HUES64 (cell line): ENCODE measurements at regions not wholly inside any gene's neighbourhood (a gene's known extent, or its start where the extent isn't known, plus 50 kb on each side); places are given as distances from the start of the nearest gene placed in this dataset.
"Not testable (repeated sequence)": the region's sequence is repeated elsewhere in the genome, so short reads cannot be mapped to it uniquely, and the experiment has no call there.

Experiments
- H3K27ac ChIP-seq: 2 replicates; pipeline ENCODE4 v1.7.0; 2013; ENCODE audit warnings: low read depth, low read length, inconsistent platforms
- H3K27me3 ChIP-seq: 2 replicates; pipeline ENCODE4 v1.6.1; 2013; ENCODE audit warnings: mild to moderate bottlenecking, low read length; ENCODE audit not compliant: insufficient read depth
- H3K36me3 ChIP-seq: 2 replicates; pipeline ENCODE4 v1.6.1; 2013; ENCODE audit warnings: mild to moderate bottlenecking, low read length; ENCODE audit not compliant: insufficient read depth
- H3K4me1 ChIP-seq: 2 replicates; pipeline ENCODE4 v1.6.1; 2013; ENCODE audit warnings: mild to moderate bottlenecking, low read length, moderate library complexity; ENCODE audit not compliant: insufficient read depth
- H3K4me3 ChIP-seq: 2 replicates; pipeline ENCODE4 v1.5.1; 2013; ENCODE audit warnings: mild to moderate bottlenecking, low read length, moderate library complexity
- H3K9ac ChIP-seq: 2 replicates; pipeline ENCODE4 v1.6.1; 2013; ENCODE audit warnings: mild to moderate bottlenecking, low read depth, low read length
- H3K9me3 ChIP-seq: 2 replicates; pipeline ENCODE4 v1.6.1; 2013; ENCODE audit warnings: low read depth, low read length; ENCODE audit not compliant: insufficient read depth
- WGBS: fragments of 150-250, 120-280 bp; methylation state at CpG from one replicate; pipeline ENCODE4 v1.1.7; 2013; ENCODE audit warnings: missing lambda C conversion rate; 5-methylcytosine and 5-hydroxymethylcytosine counted together

GRCh38 chr20:55538261-55538908 is 466.9 kb downstream of the CBLN4 start:
- no peaks in the 10 kb centered on the region for H3K4me1 ChIP-seq
- H3K9ac ChIP-seq: no peak overlapping the region
- H3K9me3 ChIP-seq: 0 out of 2 replicates have a peak, but pooled peaks cover 9% of the 10 kb centered on the region
- no peaks in the 10 kb centered on the region for H3K36me3 ChIP-seq
- H3K27me3 ChIP-seq: no peaks in the 10 kb centered on the region
- H3K27ac ChIP-seq: no peak overlapping the region
- WGBS: 80% methylated on average over 1 of the region's 1 CpG
- no peak overlapping the region for H3K4me3 ChIP-seq

- Histone ChIP-seq H3K36me3 (no peaks in the 10 kb centered on the region), H3K27ac (no peak overlapping the region), H3K9me3 (peaks cover 26% of the 10 kb centered on the region; the same call in 1 of the 2 replicates), H3K9ac (no peak overlapping the region), H3K4me1 (no peaks in the 10 kb centered on the region), H3K4me3 (no peak overlapping the region), H3K27me3 (no peaks in the 10 kb centered on the region)
- 71% methylated on average over 6 of the region's 7 CpGs for WGBS
Measured at GRCh38 chr20:55535366-55535765, 470.0 kb downstream of the CBLN4 start.

GRCh38 chr20:55533632-55534031 is 471.7 kb downstream of the CBLN4 start:
- WGBS: 87% methylated on average over 3 of the region's 3 CpGs
- Histone ChIP-seq H3K4me1 (peaks cover 3% of the 10 kb centered on the region), H3K27ac (no peak overlapping the region), H3K36me3 (no peaks in the 10 kb centered on the region), H3K9me3 (peaks cover 22% of the 10 kb centered on the region; the same call in 1 of the 2 replicates), H3K9ac (no peak overlapping the region), H3K4me3 (no peak overlapping the region), H3K27me3 (no peaks in the 10 kb centered on the region)

- peaks cover 24% of the 10 kb centered on the region; the same call in 1 of the 2 replicates for H3K9me3 ChIP-seq
- H3K36me3 ChIP-seq: no peaks in the 10 kb centered on the region
- H3K9ac ChIP-seq: no peak overlapping the region
- no peak overlapping the region for H3K4me3 ChIP-seq
- 73% methylated on average over 3 of the region's 3 CpGs for WGBS
- H3K27me3 ChIP-seq: no peaks in the 10 kb centered on the region
- H3K27ac ChIP-seq: no peak overlapping the region
- H3K4me1 ChIP-seq: peaks cover 11% of the 10 kb centered on the region
Measured at GRCh38 chr20:55530763-55531162, 474.6 kb downstream of the CBLN4 start.

- H3K27me3 ChIP-seq: no peaks in the 10 kb centered on the region
- no peak overlapping the region for H3K27ac ChIP-seq
- 55% methylated on average over 2 of the region's 3 CpGs for WGBS
- H3K4me1 ChIP-seq: peaks cover 11% of the 10 kb centered on the region
- H3K9ac ChIP-seq: no peak overlapping the region
- no peak overlapping the region for H3K4me3 ChIP-seq
- peaks cover 25% of the 10 kb centered on the region; the same call in 1 of the 2 replicates for H3K9me3 ChIP-seq
- no peaks in the 10 kb centered on the region for H3K36me3 ChIP-seq
Measured at GRCh38 chr20:55528482-55528881, 476.8 kb downstream of the CBLN4 start.

GRCh38 chr20:55522296-55522815 is 483.0 kb downstream of the CBLN4 start:
- 86% methylated on average over 4 of the region's 4 CpGs for WGBS

GRCh38 chr20:55517584-55517983 is 487.7 kb downstream of the CBLN4 start:
- peaks cover 17% of the 10 kb centered on the region; the same call in 1 of the 2 replicates for H3K4me1 ChIP-seq
- H3K4me3 ChIP-seq, H3K27me3 ChIP-seq, H3K27ac ChIP-seq, H3K36me3 ChIP-seq, H3K9ac ChIP-seq: not testable (repeated sequence)
- peaks cover 25% of the 10 kb centered on the region for H3K9me3 ChIP-seq

More at GRCh38 chr20:55522296-55522815, 483.0 kb downstream of the CBLN4 start:
- no peaks in the 10 kb centered on the region for H3K27me3 ChIP-seq
- H3K4me3 ChIP-seq: no peak overlapping the region
- H3K27ac ChIP-seq: no peak overlapping the region
- no peaks in the 10 kb centered on the region for H3K4me1 ChIP-seq
- H3K9ac ChIP-seq: no peak overlapping the region
- peaks cover 25% of the 10 kb centered on the region for H3K9me3 ChIP-seq
- H3K36me3 ChIP-seq: no peaks in the 10 kb centered on the region

- Histone ChIP-seq H3K36me3 (no peaks in the 10 kb centered on the region), H3K4me3 (no peak overlapping the region), H3K27me3 (no peaks in the 10 kb centered on the region), H3K9ac (no peak overlapping the region), H3K4me1 (peaks cover 17% of the 10 kb centered on the region; the same call in 1 of the 2 replicates), H3K9me3 (peaks cover 15% of the 10 kb centered on the region; the same call in 1 of the 2 replicates), H3K27ac (no peak overlapping the region)
- WGBS: 69% methylated on average over 3 of the region's 3 CpGs
Measured at GRCh38 chr20:55515832-55516231, 489.5 kb downstream of the CBLN4 start.

- H3K9ac ChIP-seq: no peak overlapping the region
- H3K4me3 ChIP-seq: no peak overlapping the region
- H3K36me3 ChIP-seq: no peaks in the 10 kb centered on the region
- no peaks in the 10 kb centered on the region for H3K27me3 ChIP-seq
- 90% methylated on average over 2 of the region's 2 CpGs for WGBS
- H3K4me1 ChIP-seq: peaks cover 17% of the 10 kb centered on the region; the same call in 1 of the 2 replicates
- peaks cover 18% of the 10 kb centered on the region; the same call in 1 of the 2 replicates for H3K9me3 ChIP-seq
- H3K27ac ChIP-seq: no peak overlapping the region
Measured at GRCh38 chr20:55514531-55514930, 490.8 kb downstream of the CBLN4 start.

- no peak overlapping the region for H3K9ac ChIP-seq
- 91% methylated on average over 4 of the region's 4 CpGs for WGBS
- no peaks in the 10 kb centered on the region for H3K36me3 ChIP-seq
- no peak overlapping the region for H3K27ac ChIP-seq
- no peaks in the 10 kb centered on the region for H3K27me3 ChIP-seq
- H3K4me3 ChIP-seq: no peak overlapping the region
- H3K9me3 ChIP-seq: peaks cover 14% of the 10 kb centered on the region; the same call in 1 of the 2 replicates
- H3K4me1 ChIP-seq: peaks cover 17% of the 10 kb centered on the region; the same call in 1 of the 2 replicates
Measured at GRCh38 chr20:55513954-55514353, 491.4 kb downstream of the CBLN4 start.

GRCh38 chr20:55500130-55500529 is 505.2 kb downstream of the CBLN4 start:
- no peaks in the 10 kb centered on the region for H3K27me3 ChIP-seq
- H3K36me3 ChIP-seq: no peaks in the 10 kb centered on the region
- no peak overlapping the region for H3K4me3 ChIP-seq
- no peak overlapping the region for H3K9ac ChIP-seq
- peaks cover 11% of the 10 kb centered on the region; the same call in 1 of the 2 replicates for H3K9me3 ChIP-seq
- 85% methylated on average over 4 of the region's 4 CpGs for WGBS
- no peaks in the 10 kb centered on the region for H3K4me1 ChIP-seq
- no peak overlapping the region for H3K27ac ChIP-seq
